H1 (cell line): ENCODE measurements at regions not wholly inside any gene's neighbourhood (a gene's known extent, or its start where the extent isn't known, plus 50 kb on each side); places are given as distances from the start of the nearest gene placed in this dataset.

Experiments used
- ASH2L ChIP-seq: fragments of 200-600, 300-600 bp; sonication (generic); IDR thresholded peaks from one replicate; pipeline ENCODE4 v1.7.1; 2017; ENCODE audit warnings: low read length
- EZH2 ChIP-seq: fragments of 200-600 bp; sonication (generic); IDR thresholded peaks from 2 replicates; pipeline ENCODE4 v1.7.1; 2012; ENCODE audit warnings: low read depth, mild to moderate bottlenecking, moderate library complexity, low read length, inconsistent platforms; ENCODE audit not compliant: severe bottlenecking

DNA sequence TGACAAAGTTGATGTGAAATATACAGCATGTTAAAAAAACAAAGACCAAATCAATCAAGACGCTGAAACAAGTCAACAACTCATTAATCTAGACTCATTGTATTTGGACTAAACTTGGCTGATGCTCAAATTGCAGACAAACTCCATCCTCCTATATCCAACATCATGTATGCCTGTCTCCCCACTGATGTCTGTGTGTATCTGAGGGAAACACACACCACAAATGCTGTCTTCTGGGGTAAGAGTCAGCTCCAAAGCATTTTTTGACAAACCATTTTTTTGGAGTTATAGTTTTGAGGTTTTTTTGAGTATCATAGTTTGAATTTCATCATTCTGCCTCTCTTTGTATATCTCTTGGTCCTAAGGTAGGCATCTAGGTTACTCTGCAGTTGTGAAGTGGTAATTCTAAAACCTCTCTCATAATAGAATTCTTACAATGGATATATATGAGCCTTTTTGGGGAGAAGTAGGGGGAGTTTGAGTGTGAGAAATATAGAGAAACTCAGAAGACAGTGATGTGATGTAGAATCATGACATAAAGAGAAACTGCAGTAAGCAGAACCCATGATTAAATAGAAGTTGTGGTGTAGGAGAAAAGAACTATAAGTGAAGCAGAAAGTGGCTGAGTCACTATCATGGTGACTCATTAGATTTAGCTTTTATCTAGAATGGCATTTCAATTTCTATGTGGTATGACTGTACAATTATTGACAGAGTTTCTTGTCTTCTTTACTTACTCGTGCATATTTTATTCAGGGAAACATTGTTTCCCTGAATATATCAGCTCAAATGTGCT, 1531.1 kb upstream of the LRRTM3 start (continued):
- TF ChIP-seq ASH2L, result no peak
- no peak for TF ChIP-seq EZH2
